GM23338 (cell line): ENCODE measurements at regions not wholly inside any gene's neighbourhood (a gene's known extent, or its start where the extent isn't known, plus 50 kb on each side); places are given as distances from the start of the nearest gene placed in this dataset.

ENCODE experiments used
- CTCF ChIP-seq, 2 experiments: fragments of 200-600 bp in 1 of 2; sonication (generic) in 1 of 2; conservative IDR thresholded peaks; 2 replicates each; pipeline versions ENCODE4 v1.5.1 to v1.6.1; 2016 to 2017; ENCODE audit warnings: antibody characterized with exemption in 2 of 2, low read depth in 2 of 2, mild to moderate bottlenecking in 2 of 2, moderate library complexity in 1 of 2
- EZH2 ChIP-seq: fragments of 200-600 bp; sonication (generic); IDR thresholded peaks from one replicate; pipeline ENCODE4 v1.8.0; 2017; ENCODE audit warnings: antibody characterized with exemption, mild to moderate bottlenecking, low read depth; ENCODE audit not compliant: unreplicated experiment
- EZH2phosphoT487 ChIP-seq: fragments of 200-600 bp; sonication (generic); IDR thresholded peaks from one replicate; pipeline ENCODE4 v1.8.1; 2018; ENCODE audit warnings: antibody characterized with exemption; ENCODE audit not compliant: unreplicated experiment
- POLR2AphosphoS5 ChIP-seq: IDR thresholded peaks from 2 replicates; pipeline ENCODE4 v1.6.1; 2016; ENCODE audit warnings: antibody characterized with exemption, low read depth
- ZNF462 ChIP-seq: fragments of 250-450 bp; sonication (Bioruptor Pico); IDR thresholded peaks from 2 replicates; pipeline ENCODE4 v1.5.0; 2020; ENCODE audit warnings: mild to moderate bottlenecking, moderate library complexity

- no peak for TF ChIP-seq EZH2
- TF ChIP-seq CTCF (conservative IDR thresholded peaks at IDR 0.05; ENCODE audit: low read depth in 2 of 2), result no peak
- TF ChIP-seq POLR2AphosphoS5, result no peak
- TF ChIP-seq ZNF462, result no peak
- no peak for TF ChIP-seq EZH2phosphoT487
These were observed 241.9 kb upstream of the RUNX1 start for GRCh38 chr21:35291034-35291433.
